Transverse colon (tissue), 4 donors: ENCODE measurements at regions not wholly inside any gene's neighbourhood (a gene's known extent, or its start where the extent isn't known, plus 50 kb on each side); places are given as distances from the start of the nearest gene placed in this dataset.

Experiments used
- DNase-seq: peaks from one replicate; pipeline ENCODE4 v3.0.0-alpha.2; 2019
- H3K27ac ChIP-seq, 4 donors: fragments of 200-600 bp; sonication (generic); 2 replicates each; pipeline ENCODE4 v1.5.1; 2016 to 2018; ENCODE audit warnings: inconsistent platforms in 4 of 4
- H3K27me3 ChIP-seq: fragments of 200-600 bp; sonication (generic); 2 replicates; pipeline ENCODE4 v1.5.1; 2017; ENCODE audit warnings: inconsistent platforms
- H3K36me3 ChIP-seq, 4 donors: fragments of 200-600 bp; sonication (generic); 2 replicates each; pipeline ENCODE4 v1.5.1; 2017 to 2019; ENCODE audit warnings: inconsistent platforms in 4 of 4
- H3K4me1 ChIP-seq, 4 donors: fragments of 200-600 bp; sonication (generic); 2 replicates each; pipeline ENCODE4 v1.5.1; 2017 to 2020; ENCODE audit warnings: inconsistent platforms in 4 of 4
- H3K4me3 ChIP-seq, 4 donors: fragments of 200-600 bp; sonication (generic); 1 replicate in 1 of 4; 2 replicates in 3 of 4; pipeline versions ENCODE4 v1.5.1 to v1.6.1; 2017 to 2019; ENCODE audit warnings: inconsistent platforms in 4 of 4
- H3K9me3 ChIP-seq, 2 donors: fragments of 200-600 bp; sonication (generic); 2 replicates each; pipeline ENCODE4 v1.5.1; 2017 to 2019; ENCODE audit warnings: inconsistent platforms in 2 of 2
- EP300 ChIP-seq: sonication (generic); formaldehyde crosslinking; IDR thresholded peaks from one replicate; pipeline ENCODE4 v1.6.1; 2017; ENCODE audit warnings: antibody characterized with exemption, low read depth
- POLR2A ChIP-seq: fragments of 450-650 bp; IDR thresholded peaks from one replicate; pipeline ENCODE4 v1.6.1; 2016; ENCODE audit warnings: antibody characterized with exemption, mild to moderate bottlenecking, moderate library complexity
- POLR2AphosphoS5 ChIP-seq, 3 donors: sonication (generic); formaldehyde crosslinking; IDR thresholded peaks; one replicate each; pipeline ENCODE4 v1.6.1; 2016; ENCODE audit warnings: antibody characterized with exemption in 3 of 3
- WGBS, 2 donors: methylation state at CpG; one replicate each; pipeline ENCODE4 v1.1.5; 2018; ENCODE audit warnings: low coverage in 1 of 2; 5-methylcytosine and 5-hydroxymethylcytosine counted together
- in situ Hi-C, 4 donors: fragments of 200-750 bp; cut with MboI; loops; one replicate each; pipeline versions ENCODE4 v1.15.0 to v1.15.1; 2017; ENCODE audit warnings: low sequenced_read_pairs in 3 of 4, low pct_ligation_motif_present in 1 of 4, low pct_unique_long_range_greater_than_20kb in 1 of 4
- intact Hi-C: fragments of 100-400 bp; cut with DNase I; formaldehyde crosslinking; loops from one replicate; pipeline ENCODE4 v1.15.1; 2023; ENCODE audit warnings: low total_unique reads
- TF ChIP-seq, protein P1 (sequence below), 5 experiments: fragments of 200-600 bp in 3 of 5; fragments of 450-650 bp in 2 of 5; sonication (generic) in 3 of 5; IDR thresholded peaks; 1 replicate in 2 of 5; 2 replicates in 3 of 5; pipeline ENCODE4 v1.5.1; 2016 to 2017; ENCODE audit warnings: antibody characterized with exemption in 5 of 5, inconsistent platforms in 3 of 5, mild to moderate bottlenecking in 2 of 5, moderate library complexity in 1 of 5

DNA sequence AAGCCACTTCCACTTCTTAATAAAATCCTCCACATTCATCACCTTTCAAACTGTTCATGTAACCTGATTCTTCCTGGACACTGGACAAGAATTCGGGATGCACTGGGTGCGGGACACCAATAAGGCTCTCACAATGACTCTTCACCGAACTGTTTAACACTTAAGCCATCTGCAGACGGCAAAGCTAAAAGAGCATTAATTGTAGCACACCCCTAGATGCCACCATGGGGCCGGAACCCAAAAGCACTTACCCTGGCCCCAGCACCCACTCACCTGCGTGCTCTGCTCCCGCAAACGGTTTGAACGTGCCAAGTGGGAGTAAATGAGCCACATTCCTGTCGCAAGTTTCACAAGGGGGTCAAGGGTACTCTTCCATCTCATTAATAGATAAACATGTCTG is 254.3 kb upstream of the PRR20A start:
- TF ChIP-seq POLR2AphosphoS5 (IDR thresholded peaks at IDR 0.05) (no peak), POLR2A (no peak), EP300 (no peak)
- TF ChIP-seq, protein P1, sequence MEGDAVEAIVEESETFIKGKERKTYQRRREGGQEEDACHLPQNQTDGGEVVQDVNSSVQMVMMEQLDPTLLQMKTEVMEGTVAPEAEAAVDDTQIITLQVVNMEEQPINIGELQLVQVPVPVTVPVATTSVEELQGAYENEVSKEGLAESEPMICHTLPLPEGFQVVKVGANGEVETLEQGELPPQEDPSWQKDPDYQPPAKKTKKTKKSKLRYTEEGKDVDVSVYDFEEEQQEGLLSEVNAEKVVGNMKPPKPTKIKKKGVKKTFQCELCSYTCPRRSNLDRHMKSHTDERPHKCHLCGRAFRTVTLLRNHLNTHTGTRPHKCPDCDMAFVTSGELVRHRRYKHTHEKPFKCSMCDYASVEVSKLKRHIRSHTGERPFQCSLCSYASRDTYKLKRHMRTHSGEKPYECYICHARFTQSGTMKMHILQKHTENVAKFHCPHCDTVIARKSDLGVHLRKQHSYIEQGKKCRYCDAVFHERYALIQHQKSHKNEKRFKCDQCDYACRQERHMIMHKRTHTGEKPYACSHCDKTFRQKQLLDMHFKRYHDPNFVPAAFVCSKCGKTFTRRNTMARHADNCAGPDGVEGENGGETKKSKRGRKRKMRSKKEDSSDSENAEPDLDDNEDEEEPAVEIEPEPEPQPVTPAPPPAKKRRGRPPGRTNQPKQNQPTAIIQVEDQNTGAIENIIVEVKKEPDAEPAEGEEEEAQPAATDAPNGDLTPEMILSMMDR (IDR thresholded peaks at IDR 0.05): no peak
- no peak for DNase-seq
- intact Hi-C loops (no loop called here), in situ Hi-C loops (no loop called here)
- no peaks in the 10 kb centered on the region for H3K9me3 ChIP-seq
- H3K27me3 ChIP-seq: no peaks in the 10 kb centered on the region
- no peaks in the 10 kb centered on the region for H3K4me1 ChIP-seq
- no peak overlapping the region for H3K27ac ChIP-seq
- 89 to 93% methylated on average over 6 to 10 of the region's 10 CpGs for WGBS, 2 donors
- no peaks in the 10 kb centered on the region for H3K36me3 ChIP-seq
- H3K4me3 ChIP-seq: no peak overlapping the region

DNA sequence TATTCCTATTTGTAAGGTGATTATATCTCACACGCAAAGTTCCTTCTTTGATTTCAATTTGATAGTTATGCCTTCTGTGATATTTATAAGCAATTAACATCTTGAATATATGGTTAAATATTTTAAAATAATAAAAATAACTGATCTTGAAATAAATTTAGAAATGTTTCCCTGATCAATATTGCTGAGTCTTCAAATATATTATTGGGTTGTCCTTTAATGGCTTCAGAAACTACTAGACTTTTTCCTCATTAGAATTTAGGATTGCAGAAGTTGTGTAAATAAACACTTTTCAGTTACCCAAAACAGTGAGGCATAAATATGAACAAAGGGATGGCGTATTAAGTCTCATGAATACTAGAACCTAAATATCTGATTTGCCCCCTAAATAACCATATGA is 252.3 kb upstream of the PRR20A start:
- intact Hi-C loops (no loop called here), in situ Hi-C loops (no loop called here)
- no peaks in the 10 kb centered on the region for H3K4me1 ChIP-seq
- WGBS, 2 donors: 86 to 93% methylated on average over 2 of the region's 2 CpGs
- no peak for DNase-seq
- H3K4me3 ChIP-seq: no peak overlapping the region
- no peaks in the 10 kb centered on the region for H3K27me3 ChIP-seq
- H3K9me3 ChIP-seq: no peaks in the 10 kb centered on the region
- no peaks in the 10 kb centered on the region for H3K36me3 ChIP-seq
- no peak for TF ChIP-seq POLR2A
- TF ChIP-seq EP300: no peak
- TF ChIP-seq, protein P1 (IDR thresholded peaks at IDR 0.05): no peak
- no peak for TF ChIP-seq POLR2AphosphoS5 (IDR thresholded peaks at IDR 0.05)
- H3K27ac ChIP-seq: no peak overlapping the region

GRCh38 chr13:56893843-56894242 is 246.9 kb upstream of the PRR20A start:
- TF ChIP-seq POLR2A (no peak), POLR2AphosphoS5 (IDR thresholded peaks at IDR 0.05) (no peak), EP300 (no peak)
- TF ChIP-seq, protein P1 (IDR thresholded peaks at IDR 0.05): no peak
- in situ Hi-C loops (no loop called here), intact Hi-C loops (no loop called here)
- Histone ChIP-seq H3K36me3 (no peaks in the 10 kb centered on the region), H3K4me1 (no peaks in the 10 kb centered on the region), H3K4me3 (no peak overlapping the region), H3K27ac (no peak overlapping the region), H3K27me3 (no peaks in the 10 kb centered on the region), H3K9me3 (no peaks in the 10 kb centered on the region)
- DNase-seq: no peak
- 65 to 83% methylated on average over 3 of the region's 3 CpGs for WGBS, 2 donors

DNA sequence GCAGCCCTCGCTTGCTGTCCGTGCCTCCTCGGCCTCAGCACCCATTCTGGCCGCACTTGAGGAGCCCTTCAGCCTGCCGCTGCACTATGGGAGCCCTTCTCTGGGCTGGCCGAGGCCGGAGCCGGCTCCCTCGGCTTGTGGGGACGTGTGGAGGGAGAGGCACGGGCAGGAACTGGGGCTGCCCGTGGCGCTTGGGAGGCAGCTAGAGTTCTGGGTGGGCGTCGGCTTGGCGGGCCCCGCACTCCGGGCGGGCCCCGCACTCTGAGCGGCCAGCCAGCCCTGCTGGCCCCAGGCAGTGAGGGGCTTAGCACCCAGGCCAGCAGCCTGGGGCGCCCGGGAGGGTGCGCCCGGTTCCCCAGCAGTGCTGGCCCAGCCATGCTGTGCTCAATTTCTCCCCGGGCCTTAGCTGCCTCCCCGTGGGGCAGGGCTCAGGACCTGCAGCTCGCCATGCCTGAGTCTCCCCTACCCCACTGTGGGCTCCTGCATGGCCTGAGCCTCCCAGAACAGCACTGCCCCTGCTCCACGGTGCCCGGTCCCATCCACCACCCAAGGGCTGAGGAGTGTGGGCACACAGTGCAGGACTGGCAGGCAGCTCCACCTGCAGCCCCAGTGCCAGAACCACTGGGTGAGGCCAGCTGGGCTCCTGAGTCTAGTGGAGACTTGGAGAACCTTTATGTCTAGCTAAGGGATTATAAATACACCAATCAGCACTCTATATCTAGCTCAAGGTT is 240.0 kb upstream of the PRR20A start:
- Histone ChIP-seq H3K27ac (no peak overlapping the region), H3K36me3 (no peaks in the 10 kb centered on the region), H3K9me3 (no peaks in the 10 kb centered on the region), H3K4me1 (no peaks in the 10 kb centered on the region), H3K4me3 (no peak overlapping the region), H3K27me3 (no peaks in the 10 kb centered on the region)
- intact Hi-C loops: no loop called here
- in situ Hi-C loops: no loop called here
- no peak for DNase-seq
- TF ChIP-seq EP300: no peak
- TF ChIP-seq, protein P1 (IDR thresholded peaks at IDR 0.05): no peak
- no peak for TF ChIP-seq POLR2A
- no peak for TF ChIP-seq POLR2AphosphoS5 (IDR thresholded peaks at IDR 0.05)
- WGBS, 2 donors: 92% methylated on average over 12 of the region's 30 CpGs; no CpG with 5 or more reads in 1 of the 2 donors
